ENCODE measurements at regions not wholly inside any gene's neighbourhood (a gene's known extent, or its start where the extent isn't known, plus 50 kb on each side); places are given as distances from the start of the nearest gene placed in this dataset.

- no peak overlapping the region for H3K4me3 ChIP-seq (replicated peaks in 1 of 2; ENCODE audit: low read depth in 2 of 2, low read length in 2 of 2)
- DNase-seq (ENCODE audit: low read depth in 2 of 2) = no peak
- no peak for TF ChIP-seq CTCF (IDR thresholded peaks at IDR 0.05; ENCODE audit: low read depth, low read length)
Measured at GRCh38 chr2:128867936-128868636, 549.4 kb upstream of the HS6ST1 start.

- peak; percentile 3 to 9 for DNase-seq (ENCODE audit: low read depth in 2 of 2)
Measured at GRCh38 chr2:128868686-128869551, 550.3 kb upstream of the HS6ST1 start.

GRCh38 chr2:128874608-128875007 lies 555.9 kb upstream of the HS6ST1 start:
- H3K4me3 ChIP-seq (replicated peaks in 1 of 2; ENCODE audit: low read depth in 2 of 2, low read length in 2 of 2) = no peak overlapping the region
- DNase-seq (ENCODE audit: low read depth in 2 of 2) = no peak
- no peak for TF ChIP-seq CTCF (IDR thresholded peaks at IDR 0.05; ENCODE audit: low read depth, low read length)

More at GRCh38 chr2:128868686-128869551, 550.3 kb upstream of the HS6ST1 start:
- no peak for TF ChIP-seq CTCF (IDR thresholded peaks at IDR 0.05; ENCODE audit: low read depth, low read length)
- H3K4me3 ChIP-seq (replicated peaks in 1 of 2; ENCODE audit: low read depth in 2 of 2, low read length in 2 of 2) = no peak overlapping the region

GRCh38 chr2:128876986-128877983 lies 558.6 kb upstream of the HS6ST1 start:
- DNase-seq (ENCODE audit: low read depth in 2 of 2) = no peak
- no peak for TF ChIP-seq CTCF (IDR thresholded peaks at IDR 0.05; ENCODE audit: low read depth, low read length)
- no peak overlapping the region for H3K4me3 ChIP-seq (replicated peaks in 1 of 2; ENCODE audit: low read depth in 2 of 2, low read length in 2 of 2)

GRCh38 chr2:128879161-128879560 lies 560.5 kb upstream of the HS6ST1 start:
- no peak for DNase-seq (ENCODE audit: low read depth in 2 of 2)
- H3K4me3 ChIP-seq (replicated peaks in 1 of 2; ENCODE audit: low read depth in 2 of 2, low read length in 2 of 2) = no peak overlapping the region
- TF ChIP-seq CTCF (IDR thresholded peaks at IDR 0.05; ENCODE audit: low read depth, low read length) = no peak

GRCh38 chr2:128894896-128895295 lies 576.2 kb upstream of the HS6ST1 start:
- TF ChIP-seq CTCF (IDR thresholded peaks at IDR 0.05; ENCODE audit: low read depth, low read length) = no peak
- no peak overlapping the region for H3K4me3 ChIP-seq (replicated peaks in 1 of 2; ENCODE audit: low read depth in 2 of 2, low read length in 2 of 2)
- DNase-seq (ENCODE audit: low read depth in 2 of 2) = no peak
